NCI-H226 (cell line): ENCODE measurements at regions not wholly inside any gene's neighbourhood (a gene's known extent, or its start where the extent isn't known, plus 50 kb on each side); places are given as distances from the start of the nearest gene placed in this dataset.
A peak's percentile ranks its signal among the peaks of the same experiment; 100 is the strongest.

Experiments
- DNase-seq: peaks from one replicate; pipeline ENCODE4 v3.0.0-alpha.2; 2015

DNA sequence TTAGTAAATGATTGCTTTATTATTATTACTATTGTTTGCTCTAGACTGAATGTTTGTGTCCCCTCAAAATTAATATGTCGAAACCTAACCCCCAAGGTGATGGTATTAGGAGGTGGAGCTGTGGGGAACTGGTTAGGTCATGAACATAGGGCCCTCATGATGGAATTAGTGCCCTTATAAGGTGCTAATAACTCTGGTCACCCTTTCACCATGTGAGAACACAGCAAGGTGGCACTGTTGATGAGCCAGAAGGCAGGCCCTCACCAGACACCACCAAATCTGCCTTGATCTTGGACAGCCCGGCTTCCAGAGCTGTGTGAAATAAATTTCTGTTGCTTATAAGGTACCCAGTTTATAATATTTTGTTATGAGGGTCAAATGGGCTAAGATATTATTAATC, 95.8 kb downstream of the BDNF start:
- DNase-seq: no peak

DNA sequence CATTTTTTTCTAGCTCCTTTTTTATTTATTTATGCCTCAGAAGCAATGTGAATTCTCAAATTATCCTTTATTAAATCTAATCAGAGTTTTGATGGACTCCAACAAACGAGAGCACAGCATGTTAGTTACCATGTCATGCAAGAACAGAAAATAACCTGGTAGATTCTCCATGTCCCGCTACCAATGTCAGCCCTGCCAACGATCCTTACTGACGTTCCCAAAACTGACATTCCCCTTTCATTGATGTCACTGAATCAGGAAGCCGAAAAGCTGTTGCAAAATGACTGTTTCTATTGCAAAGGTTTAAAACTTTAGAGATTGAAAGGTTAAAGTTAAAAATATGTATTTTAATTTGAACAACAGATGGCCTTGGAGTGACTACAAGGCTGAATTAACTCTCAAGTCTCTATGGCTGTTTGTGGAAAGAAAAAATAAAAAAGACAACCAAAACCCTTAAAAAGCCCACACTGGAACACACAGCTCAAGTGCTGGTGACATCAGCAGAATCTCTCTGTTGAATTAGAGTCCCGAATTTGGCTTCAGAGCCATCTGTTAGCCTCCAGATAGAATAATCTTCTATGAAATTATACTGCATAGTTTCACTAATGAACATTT, 96.8 kb downstream of the BDNF start:
- DNase-seq: no peak

DNA sequence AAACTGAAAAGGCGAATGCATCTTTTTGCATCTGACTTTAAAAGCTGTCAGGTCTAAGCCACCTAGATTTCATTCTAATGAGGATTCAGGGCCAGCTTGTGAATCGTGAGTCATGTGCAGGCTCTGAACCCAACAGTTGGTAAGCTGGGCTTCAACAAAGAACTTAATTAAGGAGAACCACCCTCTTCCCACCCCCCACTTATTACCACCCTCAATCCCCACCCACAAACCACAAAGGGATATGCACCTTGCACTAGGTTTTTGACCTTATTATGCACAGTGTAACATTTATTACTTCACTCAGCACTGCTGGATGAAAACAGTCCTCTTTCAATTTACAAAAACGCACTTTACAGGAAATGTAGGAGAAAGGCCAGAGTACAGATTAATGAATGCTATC, 94.1 kb upstream of the LIN7C start:
- no peak for DNase-seq

DNA sequence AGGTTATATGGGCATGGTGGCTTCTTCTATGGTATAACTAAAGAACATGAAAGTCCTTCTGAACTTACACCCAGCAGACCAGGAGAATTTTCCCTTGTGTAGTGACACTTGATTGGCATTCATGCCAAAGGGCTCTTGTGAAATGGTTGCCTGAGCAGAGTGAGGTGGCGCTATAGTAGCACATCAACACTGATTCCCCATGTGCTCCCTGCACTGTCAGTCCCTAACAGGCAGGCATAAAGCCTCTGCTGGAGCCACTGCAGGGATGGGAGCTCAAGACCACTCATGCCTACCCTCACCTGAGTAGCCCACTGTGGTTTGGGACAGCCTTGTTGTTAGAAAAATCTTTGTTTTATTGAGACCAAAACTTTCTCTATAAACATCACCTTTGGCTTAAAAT, 92.6 kb upstream of the LIN7C start:
- no peak for DNase-seq

DNA sequence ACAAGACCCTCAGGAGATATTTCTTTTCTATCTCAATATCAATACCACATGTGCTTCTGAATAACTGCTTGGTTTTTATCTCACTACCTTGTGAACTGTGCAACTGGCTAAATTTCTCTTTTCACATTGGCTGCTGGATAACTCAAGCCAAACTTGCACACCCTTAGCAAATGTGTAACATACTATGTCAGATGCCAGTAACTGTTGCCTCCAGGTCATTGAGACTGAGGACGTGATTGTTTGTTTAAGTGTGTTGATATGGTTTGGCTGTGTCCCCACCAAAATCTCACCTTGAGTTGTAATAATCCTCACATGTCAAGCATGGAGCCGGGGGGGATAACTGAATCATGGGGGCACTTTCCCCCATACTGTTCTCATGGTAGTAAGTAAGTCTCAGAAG, 90.2 kb upstream of the LIN7C start:
- DNase-seq: no peak

DNA sequence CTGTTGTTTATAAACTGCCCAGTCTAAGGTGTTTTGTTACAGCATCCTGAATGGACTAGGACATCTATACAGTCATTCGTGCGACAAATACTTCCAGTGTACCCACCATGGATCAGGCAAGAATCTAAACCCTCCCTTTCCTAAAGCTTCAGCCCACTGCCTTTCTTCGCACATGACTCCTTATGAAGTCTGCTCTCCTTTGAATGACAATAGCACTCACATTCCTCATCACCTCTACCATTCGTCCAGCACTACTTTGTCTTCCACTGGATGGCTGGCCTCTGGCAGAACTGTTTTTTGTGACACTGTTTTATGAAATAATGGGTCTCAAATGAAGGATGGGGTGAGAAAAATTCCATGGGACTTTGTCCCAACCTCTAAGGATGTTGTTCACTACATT, 89.8 kb upstream of the LIN7C start:
- DNase-seq: no peak

DNA sequence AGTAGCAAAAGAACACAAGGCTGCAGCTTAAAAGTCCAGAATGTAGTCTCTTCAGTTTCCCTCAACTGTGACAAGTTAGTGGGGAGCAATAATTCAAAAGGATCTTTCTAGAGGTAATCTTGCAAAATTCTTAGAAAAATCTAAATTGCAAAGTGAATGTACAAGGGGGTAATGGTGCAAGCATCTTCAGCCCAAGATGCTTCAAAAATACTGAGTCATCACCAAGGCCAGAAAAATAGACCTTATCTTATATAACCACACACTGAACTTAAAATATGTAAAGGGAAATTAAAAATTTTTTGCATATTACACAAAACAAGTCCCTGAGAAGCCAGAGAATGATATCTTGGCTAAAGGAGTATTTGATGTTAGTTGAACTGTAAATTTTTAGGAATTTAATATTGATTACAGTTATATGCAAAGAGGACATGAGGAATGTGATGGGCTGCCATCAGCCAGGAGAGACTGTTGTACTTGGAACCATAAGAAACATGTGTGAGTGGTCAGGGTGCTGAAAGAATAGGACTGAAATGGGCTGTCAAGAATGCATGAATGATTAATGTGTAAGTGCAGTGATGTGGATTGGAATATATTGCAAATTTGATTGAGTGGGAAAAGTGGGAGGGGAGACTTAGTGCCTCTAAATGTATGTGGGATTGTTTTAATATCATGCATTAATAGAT, 85.7 kb upstream of the LIN7C start:
- peak; percentile 41 for DNase-seq

DNA sequence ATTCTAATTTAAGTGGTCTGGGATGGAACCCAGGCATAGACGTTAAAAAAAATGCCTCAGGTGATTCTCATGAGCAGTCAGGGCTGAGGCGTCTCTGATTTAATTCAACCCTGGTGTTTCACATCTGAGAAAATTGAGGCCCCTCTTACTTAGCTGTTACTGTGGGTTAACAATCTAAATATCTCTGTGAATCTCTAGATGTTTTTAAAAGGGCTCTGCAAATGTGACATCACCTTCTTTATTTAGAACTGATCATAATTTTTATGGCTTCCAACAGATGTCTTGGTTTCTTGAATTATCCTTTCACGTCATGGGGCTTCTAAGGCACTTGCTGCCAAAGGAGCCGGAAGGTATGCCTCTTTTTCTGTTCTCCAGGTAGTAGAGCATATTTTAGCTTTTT, 76.1 kb upstream of the LIN7C start:
- DNase-seq: no peak

DNA sequence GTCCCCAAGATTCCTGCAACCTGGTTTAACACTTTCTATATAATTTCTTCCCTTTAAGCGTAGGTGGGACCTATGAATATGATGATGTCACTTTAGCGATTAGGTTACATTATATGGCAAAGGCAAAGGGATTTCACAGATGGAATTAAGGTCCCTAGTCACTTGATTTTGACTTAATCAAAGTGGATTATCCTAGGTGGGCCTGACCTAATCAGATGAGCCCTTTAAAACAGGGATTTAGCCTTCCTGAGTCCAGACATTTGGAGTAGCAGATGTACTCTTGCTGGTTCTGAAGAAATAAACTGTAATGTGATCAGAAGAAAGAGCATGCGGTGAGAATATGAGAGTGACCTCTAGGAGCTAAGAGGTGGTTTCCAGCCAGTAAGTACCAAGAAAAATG, 67.8 kb upstream of the LIN7C start:
- DNase-seq: no peak

DNA sequence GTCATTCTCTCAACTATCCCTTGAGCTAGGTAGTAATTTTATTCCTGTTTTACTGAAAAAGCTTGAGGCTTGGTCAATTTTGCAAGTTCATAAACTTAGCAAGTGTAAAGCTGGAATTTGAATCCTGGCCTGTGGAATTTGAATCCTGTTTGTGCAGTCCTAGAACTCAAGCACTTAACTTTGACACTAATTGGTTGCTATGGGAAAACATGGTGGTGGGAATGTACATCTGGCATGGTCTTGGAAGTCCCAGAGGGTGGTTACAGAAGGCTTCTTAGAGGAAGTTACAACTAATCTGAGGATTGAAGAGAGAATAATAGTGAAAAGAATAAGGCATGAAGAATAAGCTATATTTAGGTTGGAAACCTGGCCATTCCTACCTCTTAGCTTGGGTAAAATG, 66.5 kb upstream of the LIN7C start:
- DNase-seq: no peak

DNA sequence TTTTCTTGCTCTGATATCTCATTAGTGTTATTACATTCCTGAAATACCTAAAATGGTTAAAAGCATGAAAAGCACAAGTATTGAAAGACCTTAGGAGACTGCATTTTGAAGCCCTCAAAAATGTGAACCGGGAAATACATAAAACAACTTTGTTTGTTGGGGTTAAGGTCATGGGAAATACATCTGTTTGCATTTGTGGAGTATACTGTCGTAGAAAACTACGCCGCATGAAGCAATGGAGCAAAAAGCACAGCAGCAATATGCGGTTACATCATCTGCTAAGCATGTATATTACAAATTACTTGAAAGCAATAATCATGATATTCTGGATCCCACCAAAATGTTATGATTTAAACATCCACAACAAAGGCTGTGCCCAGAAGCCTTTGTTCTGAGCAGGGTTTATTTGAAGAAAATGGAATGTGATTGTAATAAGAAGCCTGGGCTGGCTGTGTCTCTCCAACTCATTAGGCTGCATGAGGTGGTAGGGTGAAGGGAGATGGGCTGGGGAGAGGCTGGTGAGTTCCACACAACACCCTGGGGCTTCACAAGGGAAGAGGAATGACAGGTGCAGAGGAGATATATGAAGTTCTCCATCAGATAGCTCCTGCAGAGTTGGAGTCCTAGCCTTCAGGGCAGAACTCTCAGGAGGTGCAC, 64.7 kb upstream of the LIN7C start:
- DNase-seq: peak; percentile 9

DNA sequence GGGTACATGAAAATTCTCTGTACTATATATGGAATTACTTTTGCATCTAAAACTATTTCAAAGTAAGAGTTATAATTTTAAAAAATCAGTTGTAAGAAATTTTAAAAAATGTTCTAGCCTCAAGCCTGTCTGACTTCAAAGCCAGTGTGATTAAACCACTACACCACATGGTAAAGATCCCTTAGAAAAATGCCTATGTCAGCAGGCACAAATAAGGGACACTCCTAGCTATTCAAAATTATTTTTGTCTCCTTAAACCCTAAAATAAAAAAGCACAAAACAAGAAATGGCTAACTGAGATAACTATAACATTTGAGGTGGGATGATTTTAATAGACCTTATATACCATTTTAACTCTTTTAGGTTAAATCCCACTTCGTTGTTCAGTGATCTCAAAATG, 64.0 kb upstream of the LIN7C start:
- DNase-seq: no peak

DNA sequence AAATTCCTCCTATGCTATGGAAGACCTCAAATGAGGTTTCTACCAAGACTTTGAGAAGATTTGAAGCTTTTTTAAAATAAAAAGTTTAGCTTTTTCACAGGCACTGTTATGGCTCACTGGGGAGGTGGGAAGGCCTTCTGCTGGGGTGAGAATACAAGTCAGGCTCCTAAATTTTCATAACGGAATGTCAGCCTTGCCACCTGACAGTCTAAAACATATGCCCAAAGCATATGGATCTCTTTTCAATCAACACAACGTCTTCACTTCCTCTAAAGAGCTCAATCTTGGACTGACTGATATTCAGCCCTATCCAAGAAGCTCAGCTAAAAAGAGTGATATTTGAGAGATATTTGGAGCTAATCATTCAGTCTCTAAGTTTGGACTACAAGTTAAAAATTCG, 57.1 kb upstream of the LIN7C start:
- no peak for DNase-seq

DNA sequence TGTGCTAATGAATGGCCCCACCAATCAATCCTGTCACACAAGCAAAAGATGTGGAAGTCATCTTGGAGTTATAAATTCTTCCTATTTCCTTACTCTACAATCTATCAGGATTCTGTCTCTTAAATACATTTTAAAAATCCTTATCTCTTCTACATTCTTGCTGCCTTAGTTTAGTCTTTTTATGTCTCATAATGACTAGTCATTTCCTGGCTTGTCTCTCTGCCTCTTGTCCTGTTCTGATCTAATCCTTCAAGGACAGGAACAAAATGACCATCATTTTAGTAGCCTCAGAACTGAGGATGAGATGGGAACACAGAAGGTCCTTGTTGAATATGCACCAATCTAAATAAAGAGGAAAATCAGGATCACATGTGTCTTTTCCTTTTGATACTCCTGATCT, 56.6 kb upstream of the LIN7C start:
- DNase-seq: peak; percentile 55

DNA sequence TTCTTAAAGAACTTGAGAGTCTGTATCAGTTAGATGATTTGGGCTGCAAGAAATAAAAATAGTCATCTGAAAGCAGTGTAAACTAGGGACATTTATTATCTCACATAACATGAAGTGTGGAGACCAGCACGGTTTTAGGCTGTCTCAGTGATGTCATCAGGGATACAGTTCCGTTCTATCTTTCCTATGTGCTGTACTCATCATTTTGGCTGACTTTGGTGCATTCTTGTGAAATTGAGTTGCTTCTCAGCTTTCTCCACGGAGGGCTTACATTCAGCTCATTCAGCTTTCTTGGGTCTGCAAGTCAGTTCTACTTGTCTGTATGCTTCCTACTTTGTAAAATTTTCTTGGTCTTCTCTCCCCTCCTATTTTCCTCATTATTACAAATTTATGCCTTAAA, 51.8 kb upstream of the LIN7C start:
- DNase-seq: no peak

DNA sequence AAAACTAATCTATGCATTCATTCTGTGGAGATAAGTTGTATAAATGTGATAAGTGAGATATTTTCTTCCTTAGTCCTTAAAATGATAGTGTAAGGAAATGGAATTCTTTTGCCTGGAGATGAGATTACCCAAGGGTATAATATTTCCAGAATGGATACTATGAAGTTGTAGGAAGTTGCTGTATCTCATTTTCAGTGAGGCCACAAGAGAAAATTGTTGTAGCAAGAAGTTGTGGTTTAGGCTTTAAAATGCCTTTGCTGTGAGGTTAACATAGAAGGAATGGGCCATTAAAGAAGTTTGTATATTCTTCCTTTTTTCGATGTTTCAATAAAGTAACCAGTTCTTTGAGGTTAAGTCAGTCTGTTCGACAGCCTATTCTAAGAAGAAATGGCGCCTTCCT, 50.7 kb upstream of the LIN7C start:
- peak; percentile 41 for DNase-seq
